ENCODE measurements at regions not wholly inside any gene's neighbourhood (a gene's known extent, or its start where the extent isn't known, plus 50 kb on each side); places are given as distances from the start of the nearest gene placed in this dataset.
"Not testable (repeated sequence)": the region's sequence is repeated elsewhere in the genome, so short reads cannot be mapped to it uniquely, and the experiment has no call there.

GRCh38 chr4:92241094-92241493 is 62.7 kb upstream of the GRID2 start:
- TF ChIP-seq, protein P1, sequence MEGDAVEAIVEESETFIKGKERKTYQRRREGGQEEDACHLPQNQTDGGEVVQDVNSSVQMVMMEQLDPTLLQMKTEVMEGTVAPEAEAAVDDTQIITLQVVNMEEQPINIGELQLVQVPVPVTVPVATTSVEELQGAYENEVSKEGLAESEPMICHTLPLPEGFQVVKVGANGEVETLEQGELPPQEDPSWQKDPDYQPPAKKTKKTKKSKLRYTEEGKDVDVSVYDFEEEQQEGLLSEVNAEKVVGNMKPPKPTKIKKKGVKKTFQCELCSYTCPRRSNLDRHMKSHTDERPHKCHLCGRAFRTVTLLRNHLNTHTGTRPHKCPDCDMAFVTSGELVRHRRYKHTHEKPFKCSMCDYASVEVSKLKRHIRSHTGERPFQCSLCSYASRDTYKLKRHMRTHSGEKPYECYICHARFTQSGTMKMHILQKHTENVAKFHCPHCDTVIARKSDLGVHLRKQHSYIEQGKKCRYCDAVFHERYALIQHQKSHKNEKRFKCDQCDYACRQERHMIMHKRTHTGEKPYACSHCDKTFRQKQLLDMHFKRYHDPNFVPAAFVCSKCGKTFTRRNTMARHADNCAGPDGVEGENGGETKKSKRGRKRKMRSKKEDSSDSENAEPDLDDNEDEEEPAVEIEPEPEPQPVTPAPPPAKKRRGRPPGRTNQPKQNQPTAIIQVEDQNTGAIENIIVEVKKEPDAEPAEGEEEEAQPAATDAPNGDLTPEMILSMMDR (IDR thresholded peaks at IDR 0.05; ENCODE audit: unreplicated experiment), result no peak
- intact Hi-C loops (cut with micrococcal nuclease; ENCODE audit: unreplicated experiment), result no loop called here
- Mint-ChIP-seq H3K36me3 (ENCODE audit: insufficient read depth, unreplicated experiment) (no peaks in the 10 kb centered on the region), H3K4me1 (ENCODE audit: low read depth, unreplicated experiment) (peaks cover 15% of the 10 kb centered on the region), H3K27ac (ENCODE audit: unreplicated experiment) (no peak overlapping the region), H3K27me3 (ENCODE audit: unreplicated experiment) (peaks cover 16% of the 10 kb centered on the region), H3K4me3 (ENCODE audit: low read depth, unreplicated experiment) (no peak overlapping the region), H3K9me3 (ENCODE audit: low read depth, unreplicated experiment) (peaks cover 9% of the 10 kb centered on the region)
- DNase-seq, result no peak
- no TSS peak for BruUV-seq (replicated peaks)
- CTCF ChIA-PET, result no interaction called here

DNA sequence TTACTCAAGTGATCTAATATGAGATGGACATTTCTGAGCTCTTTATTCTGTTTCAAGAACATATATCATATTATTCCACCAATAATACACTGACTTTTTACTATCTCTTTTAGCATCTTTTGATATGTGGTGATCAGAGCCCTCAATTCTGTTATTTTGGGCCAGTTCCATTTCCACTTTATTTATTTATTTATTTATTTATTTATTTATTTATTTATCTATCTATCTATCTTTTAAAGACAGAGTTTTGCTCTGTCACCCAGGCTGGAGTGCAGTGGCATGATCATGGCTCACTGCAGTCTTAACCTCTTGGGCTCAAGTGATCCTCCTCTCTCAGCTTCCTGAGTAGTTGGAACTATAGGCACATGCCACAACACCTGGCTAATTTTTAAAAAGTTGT is 57.4 kb upstream of the GRID2 start:
- CTCF ChIA-PET, result no interaction called here
- intact Hi-C loops (cut with micrococcal nuclease; ENCODE audit: unreplicated experiment), result no loop called here

GRCh38 chr4:92249541-92249940 is 54.2 kb upstream of the GRID2 start:
- peaks cover 2% of the 10 kb centered on the region for H3K9me3 Mint-ChIP-seq (ENCODE audit: low read depth, unreplicated experiment)
- DNase-seq, result no peak
- intact Hi-C loops (cut with micrococcal nuclease; ENCODE audit: unreplicated experiment), result no loop called here
- TF ChIP-seq, protein P1 (IDR thresholded peaks at IDR 0.05; ENCODE audit: unreplicated experiment), result no peak
- H3K36me3 Mint-ChIP-seq (ENCODE audit: insufficient read depth, unreplicated experiment), result no peaks in the 10 kb centered on the region
- H3K27ac Mint-ChIP-seq (ENCODE audit: unreplicated experiment), result no peak overlapping the region
- no peaks in the 10 kb centered on the region for H3K27me3 Mint-ChIP-seq (ENCODE audit: unreplicated experiment)
- CTCF ChIA-PET, result no interaction called here
- no peaks in the 10 kb centered on the region for H3K4me1 Mint-ChIP-seq (ENCODE audit: low read depth, unreplicated experiment)
- no TSS peak for BruUV-seq (replicated peaks)
- no peak overlapping the region for H3K4me3 Mint-ChIP-seq (ENCODE audit: low read depth, unreplicated experiment)

More for the DNA sequence above, 57.4 kb upstream of the GRID2 start:
- H3K4me3 Mint-ChIP-seq (ENCODE audit: low read depth, unreplicated experiment), result no peak overlapping the region
- no peak for DNase-seq
- no TSS peak for BruUV-seq (replicated peaks)
- TF ChIP-seq, protein P1 (IDR thresholded peaks at IDR 0.05; ENCODE audit: unreplicated experiment), result no peak
- H3K4me1 Mint-ChIP-seq (ENCODE audit: low read depth, unreplicated experiment), result no peaks in the 10 kb centered on the region
- H3K9me3 Mint-ChIP-seq (ENCODE audit: low read depth, unreplicated experiment), result peaks cover 2% of the 10 kb centered on the region
- no peak overlapping the region for H3K27ac Mint-ChIP-seq (ENCODE audit: unreplicated experiment)
- no peaks in the 10 kb centered on the region for H3K36me3 Mint-ChIP-seq (ENCODE audit: insufficient read depth, unreplicated experiment)
- no peaks in the 10 kb centered on the region for H3K27me3 Mint-ChIP-seq (ENCODE audit: unreplicated experiment)

DNA sequence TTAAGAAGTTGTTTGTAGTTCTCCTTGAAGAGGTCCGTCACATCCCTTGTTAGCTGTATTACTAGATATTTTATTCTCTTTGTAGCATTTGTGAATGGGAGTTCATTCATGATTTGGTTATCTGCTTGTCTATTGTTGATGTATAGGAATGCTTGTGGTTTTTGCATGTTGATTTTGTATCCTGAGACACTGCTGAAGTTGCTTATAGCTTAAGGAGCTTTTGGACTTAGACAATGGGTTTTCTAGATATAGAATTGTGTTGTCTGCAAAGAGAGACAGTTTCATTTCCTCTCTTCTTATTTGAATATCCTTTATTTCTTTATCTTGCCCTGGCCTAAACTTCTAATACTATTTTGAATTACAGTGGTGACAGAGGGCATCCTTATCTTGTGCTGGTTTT is 52.1 kb upstream of the GRID2 start:
- intact Hi-C loops (cut with micrococcal nuclease; ENCODE audit: unreplicated experiment), result no loop called here
- Mint-ChIP-seq H3K36me3 (ENCODE audit: insufficient read depth, unreplicated experiment) (no peaks in the 10 kb centered on the region), H3K9me3 (ENCODE audit: low read depth, unreplicated experiment) (peaks cover 2% of the 10 kb centered on the region)

DNA sequence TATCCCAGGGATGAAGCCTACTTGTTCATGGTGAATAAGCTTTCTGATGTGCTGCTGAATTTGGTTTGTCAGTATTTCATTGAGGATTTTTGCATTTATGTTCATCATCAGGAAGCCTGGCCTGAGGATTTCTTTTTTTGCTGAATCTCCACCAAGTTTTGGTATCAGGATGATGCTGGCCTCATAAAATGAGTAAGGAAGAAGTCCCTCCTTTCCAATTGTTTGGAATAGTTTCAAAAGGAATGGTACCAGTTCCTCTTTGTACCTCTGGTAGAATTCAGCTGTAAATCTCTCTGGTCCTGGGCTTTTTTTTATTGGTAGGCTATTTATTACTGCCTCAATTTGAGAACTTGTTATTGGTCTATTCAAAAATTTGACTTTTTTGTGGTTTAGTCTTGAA is 51.4 kb upstream of the GRID2 start:
- H3K4me1 Mint-ChIP-seq (ENCODE audit: low read depth, unreplicated experiment); BruUV-seq (replicated peaks); H3K36me3 Mint-ChIP-seq (ENCODE audit: insufficient read depth, unreplicated experiment); intact Hi-C loops (cut with micrococcal nuclease; ENCODE audit: unreplicated experiment); DNase-seq; H3K27ac Mint-ChIP-seq (ENCODE audit: unreplicated experiment); H3K9me3 Mint-ChIP-seq (ENCODE audit: low read depth, unreplicated experiment); H3K4me3 Mint-ChIP-seq (ENCODE audit: low read depth, unreplicated experiment); H3K27me3 Mint-ChIP-seq (ENCODE audit: unreplicated experiment): not testable (repeated sequence)
- CTCF ChIA-PET, result interaction anchor here (0.6 kb wide), 1 partner anchor 1294 kb away, joined by 3 read pairs; no protein-coding TSS in a partner anchor

More for the DNA sequence above, 52.1 kb upstream of the GRID2 start:
- DNase-seq, result no peak
- no TSS peak for BruUV-seq (replicated peaks)
- no peak overlapping the region for H3K4me3 Mint-ChIP-seq (ENCODE audit: low read depth, unreplicated experiment)
- H3K27ac Mint-ChIP-seq (ENCODE audit: unreplicated experiment), result no peak overlapping the region
- H3K4me1 Mint-ChIP-seq (ENCODE audit: low read depth, unreplicated experiment), result no peaks in the 10 kb centered on the region
- H3K27me3 Mint-ChIP-seq (ENCODE audit: unreplicated experiment), result no peaks in the 10 kb centered on the region
- TF ChIP-seq, protein P1 (IDR thresholded peaks at IDR 0.05; ENCODE audit: unreplicated experiment), result no peak
- CTCF ChIA-PET, result interaction anchor here (0.6 kb wide), 1 partner anchor 1294 kb away, joined by 3 read pairs; no protein-coding TSS in a partner anchor

All from Calu3 (cell line).